GM21381 (cell line): ENCODE measurements at regions not wholly inside any gene's neighbourhood (a gene's known extent, or its start where the extent isn't known, plus 50 kb on each side); places are given as distances from the start of the nearest gene placed in this dataset.

Experiments used
- ATAC-seq: cut with Tn5 transposase; IDR thresholded peaks from one replicate; pipeline ENCODE4 v1.9.1; 2021; ENCODE audit warnings: mild to moderate bottlenecking, moderate library complexity; ENCODE audit not compliant: unreplicated experiment

- no peak for ATAC-seq
Observed at GRCh38 chr22:48207919-48208535, 1445.6 kb downstream of the TBC1D22A start.

- no peak for ATAC-seq
Observed at GRCh38 chr22:48205790-48206189, 1443.3 kb downstream of the TBC1D22A start.

GRCh38 chr22:48205161-48205560 is 1442.7 kb downstream of the TBC1D22A start:
- ATAC-seq, result no peak

- no peak for ATAC-seq
Observed at GRCh38 chr22:48204296-48204695, 1441.8 kb downstream of the TBC1D22A start.

- ATAC-seq, result no peak
Observed at GRCh38 chr22:48199667-48200066, 1437.2 kb downstream of the TBC1D22A start.

- no peak for ATAC-seq
Observed at GRCh38 chr22:48198489-48199459, 1436.3 kb downstream of the TBC1D22A start.

GRCh38 chr22:48197189-48197690 is 1434.8 kb downstream of the TBC1D22A start:
- ATAC-seq, result no peak

- no peak for ATAC-seq
Observed at GRCh38 chr22:48192920-48193319, 1430.5 kb downstream of the TBC1D22A start.

- ATAC-seq, result no peak
Observed at GRCh38 chr22:48192071-48192470, 1429.6 kb downstream of the TBC1D22A start.

- no peak for ATAC-seq
Observed at GRCh38 chr22:48188231-48188721, 1425.8 kb downstream of the TBC1D22A start.

GRCh38 chr22:48187356-48187755 is 1424.9 kb downstream of the TBC1D22A start:
- no peak for ATAC-seq

- ATAC-seq, result no peak
Observed at GRCh38 chr22:48186146-48186790, 1423.8 kb downstream of the TBC1D22A start.

- no peak for ATAC-seq
Observed at GRCh38 chr22:48185071-48186055, 1422.9 kb downstream of the TBC1D22A start.

- ATAC-seq, result no peak
Observed at GRCh38 chr22:48182846-48183805, 1420.7 kb downstream of the TBC1D22A start.

- ATAC-seq, result no peak
Observed at GRCh38 chr22:48182031-48182430, 1419.6 kb downstream of the TBC1D22A start.

- no peak for ATAC-seq
Observed at GRCh38 chr22:48181263-48181955, 1419.0 kb downstream of the TBC1D22A start.

- ATAC-seq, result no peak
Observed at GRCh38 chr22:48180631-48181030, 1418.2 kb downstream of the TBC1D22A start.
